Body of pancreas (tissue), 4 donors: ENCODE measurements at regions not wholly inside any gene's neighbourhood (a gene's known extent, or its start where the extent isn't known, plus 50 kb on each side); places are given as distances from the start of the nearest gene placed in this dataset.
"Not testable (repeated sequence)": the region's sequence is repeated elsewhere in the genome, so short reads cannot be mapped to it uniquely, and the experiment has no call there.

Source experiments
- CTCF ChIP-seq, 7 experiments: fragments of 450-650 bp in 4 of 7; fragments of 200-600 bp in 3 of 7; sonication (generic) in 3 of 7; IDR thresholded peaks; one replicate each; pipeline ENCODE4 v1.5.1; 2016 to 2019; ENCODE audit warnings: antibody characterized with exemption in 7 of 7
- POLR2A ChIP-seq, 3 donors: fragments of 450-650 bp; IDR thresholded peaks; one replicate each; pipeline ENCODE4 v1.6.1; 2016; ENCODE audit warnings: antibody characterized with exemption in 3 of 3, mild to moderate bottlenecking in 2 of 3

GRCh38 chr14:44721395-44721794, 214.3 kb upstream of the FSCB start:
- TF ChIP-seq CTCF, POLR2A (IDR thresholded peaks at IDR 0.05): not testable (repeated sequence)
